ENCODE measurements at regions not wholly inside any gene's neighbourhood (a gene's known extent, or its start where the extent isn't known, plus 50 kb on each side); places are given as distances from the start of the nearest gene placed in this dataset.

DNA sequence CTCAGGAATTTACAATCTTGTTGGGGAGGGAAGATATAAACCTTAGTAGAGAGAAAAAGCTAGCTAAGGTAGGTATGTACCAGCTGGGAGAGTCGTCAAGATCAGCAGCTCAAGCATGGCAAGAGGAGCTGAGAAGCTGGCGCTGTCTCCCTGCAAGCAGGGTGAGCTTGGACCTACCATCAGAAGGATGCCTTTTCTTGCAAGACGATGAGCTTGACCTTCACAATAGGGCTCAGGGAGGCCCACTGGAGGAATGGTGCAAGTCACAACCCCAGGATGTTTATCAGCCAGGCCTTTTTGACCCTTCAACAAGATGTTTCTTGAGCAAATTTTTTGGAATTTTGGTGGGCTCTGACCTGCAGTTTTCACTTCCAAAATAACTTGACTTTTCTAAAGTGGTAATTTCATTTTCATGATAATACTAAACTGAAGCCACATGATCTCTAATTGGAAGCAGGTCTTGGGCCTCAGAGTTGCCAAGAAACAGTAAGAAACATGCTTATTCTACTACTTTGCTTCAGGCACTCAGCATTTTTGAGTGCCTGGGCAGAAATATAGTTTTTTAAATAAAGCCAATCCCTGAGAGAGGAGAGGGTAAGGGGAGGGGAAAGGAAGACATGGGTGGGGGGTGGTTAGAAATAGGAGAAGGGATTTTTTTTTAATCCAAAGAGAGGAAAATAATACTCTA lies 258.1 kb downstream of the CLIC5 start:
- TF ChIP-seq, protein P1, sequence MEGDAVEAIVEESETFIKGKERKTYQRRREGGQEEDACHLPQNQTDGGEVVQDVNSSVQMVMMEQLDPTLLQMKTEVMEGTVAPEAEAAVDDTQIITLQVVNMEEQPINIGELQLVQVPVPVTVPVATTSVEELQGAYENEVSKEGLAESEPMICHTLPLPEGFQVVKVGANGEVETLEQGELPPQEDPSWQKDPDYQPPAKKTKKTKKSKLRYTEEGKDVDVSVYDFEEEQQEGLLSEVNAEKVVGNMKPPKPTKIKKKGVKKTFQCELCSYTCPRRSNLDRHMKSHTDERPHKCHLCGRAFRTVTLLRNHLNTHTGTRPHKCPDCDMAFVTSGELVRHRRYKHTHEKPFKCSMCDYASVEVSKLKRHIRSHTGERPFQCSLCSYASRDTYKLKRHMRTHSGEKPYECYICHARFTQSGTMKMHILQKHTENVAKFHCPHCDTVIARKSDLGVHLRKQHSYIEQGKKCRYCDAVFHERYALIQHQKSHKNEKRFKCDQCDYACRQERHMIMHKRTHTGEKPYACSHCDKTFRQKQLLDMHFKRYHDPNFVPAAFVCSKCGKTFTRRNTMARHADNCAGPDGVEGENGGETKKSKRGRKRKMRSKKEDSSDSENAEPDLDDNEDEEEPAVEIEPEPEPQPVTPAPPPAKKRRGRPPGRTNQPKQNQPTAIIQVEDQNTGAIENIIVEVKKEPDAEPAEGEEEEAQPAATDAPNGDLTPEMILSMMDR (IDR thresholded peaks at IDR 0.05) = no peak
- no peak for TF ChIP-seq POLR2A (IDR thresholded peaks at IDR 0.05)
- TF ChIP-seq POLR2AphosphoS5 (IDR thresholded peaks at IDR 0.05) = no peak

Data from prostate gland (tissue), 2 donors.